HL-60/S4 (cell line): ENCODE measurements at regions not wholly inside any gene's neighbourhood (a gene's known extent, or its start where the extent isn't known, plus 50 kb on each side); places are given as distances from the start of the nearest gene placed in this dataset.

Experiments
- in situ Hi-C: fragments of 300-500 bp; cut with MboI; formaldehyde crosslinking; loops from 2 replicates; pipeline ENCODE4 v1.14.3; 2022; ENCODE audit warnings: low sequenced_read_pairs

DNA sequence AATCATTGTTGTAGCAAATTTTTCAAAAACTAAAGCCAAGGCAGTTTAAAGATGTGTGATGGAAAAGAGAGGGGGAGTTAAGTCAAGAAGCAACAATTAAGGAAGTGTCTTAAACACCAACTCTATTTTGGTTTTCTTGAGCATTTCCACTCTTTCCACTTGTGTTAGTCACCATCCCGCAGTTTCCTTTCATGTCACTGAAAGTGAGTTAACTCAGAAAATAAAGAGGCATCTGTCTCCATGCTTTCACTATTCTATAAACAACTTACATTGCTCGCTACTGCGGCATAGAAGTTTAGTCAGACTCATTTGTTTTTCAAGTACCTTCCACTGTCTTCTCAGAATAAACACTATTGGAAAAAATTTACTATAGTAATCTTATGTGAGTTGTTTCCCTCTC, 284.9 kb upstream of the SEMA3D start:
- in situ Hi-C loops: no loop called here

GRCh38 chr7:85471307-85471706, 284.5 kb upstream of the SEMA3D start:
- in situ Hi-C loops: no loop called here

DNA sequence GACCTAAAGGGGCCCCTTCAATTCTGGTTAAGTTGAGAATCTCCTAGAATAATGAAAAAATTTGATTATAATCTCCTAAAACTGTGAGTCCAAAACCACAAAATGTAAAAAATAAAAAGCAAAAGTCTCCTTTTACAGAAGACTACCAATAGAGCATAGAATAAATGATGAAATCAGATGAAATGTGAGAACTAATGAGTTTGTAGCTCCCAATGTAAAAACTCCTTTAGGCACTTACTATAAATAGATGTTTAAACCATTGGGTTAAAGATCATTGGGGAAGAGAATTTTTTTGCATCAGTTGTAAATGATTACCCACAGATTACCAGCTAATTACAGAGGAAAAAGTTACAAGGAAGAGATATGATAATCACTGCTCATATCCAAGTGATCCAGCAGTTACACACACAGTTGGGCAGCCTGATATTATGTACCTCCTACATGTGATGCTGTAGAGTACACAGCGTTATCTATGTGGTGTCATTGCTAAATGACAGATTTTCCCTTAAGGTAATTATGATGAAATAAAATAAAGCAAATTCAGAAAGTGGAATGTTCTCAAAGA, 282.7 kb upstream of the SEMA3D start:
- in situ Hi-C loops: no loop called here

DNA sequence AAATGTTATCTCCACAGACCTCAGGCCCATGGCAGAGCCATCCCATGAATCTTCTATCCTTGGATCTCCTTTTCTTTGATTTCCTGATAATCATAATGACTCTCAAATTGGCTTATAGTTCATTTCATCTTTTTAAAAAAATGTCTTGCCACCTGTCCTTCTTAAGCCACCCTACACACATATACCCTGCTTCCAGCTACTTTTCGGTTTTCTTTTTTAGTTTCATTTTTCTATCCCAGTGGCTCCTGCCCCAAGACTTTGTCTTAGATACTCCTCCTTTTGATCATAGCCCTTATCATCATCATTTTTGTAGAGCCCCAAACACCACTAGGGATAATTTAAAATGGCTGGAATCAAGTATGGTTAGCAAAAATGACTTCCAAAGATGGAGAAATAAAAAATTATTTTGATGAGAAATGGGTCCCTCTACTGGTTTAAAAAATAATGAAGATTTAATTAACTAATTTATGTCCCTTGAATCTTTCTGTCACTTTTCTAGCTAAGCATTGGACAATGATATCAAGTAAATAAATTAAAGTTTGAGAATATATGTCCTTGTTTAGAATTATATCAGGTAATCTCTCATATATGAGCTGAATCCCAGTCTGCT, 277.3 kb upstream of the SEMA3D start:
- in situ Hi-C loops: no loop called here

DNA sequence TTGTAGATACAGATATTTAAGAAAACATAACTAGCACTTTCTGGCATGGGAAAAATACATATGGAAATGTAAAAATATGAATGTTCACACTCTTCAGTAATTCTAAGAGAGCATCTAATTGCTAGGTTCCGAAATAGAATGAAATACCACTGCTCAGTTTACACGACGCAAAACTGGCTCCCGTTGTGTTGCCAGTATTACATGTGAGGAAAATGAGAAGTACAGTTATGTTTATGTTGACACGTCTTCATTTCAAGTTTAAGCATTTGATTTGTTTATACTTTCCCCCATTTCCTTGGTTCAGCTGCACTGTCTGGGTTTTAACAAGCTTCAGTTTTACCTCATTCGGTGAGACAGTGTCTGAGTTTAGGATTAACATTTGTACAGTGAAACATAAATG, 275.8 kb upstream of the SEMA3D start:
- in situ Hi-C loops: no loop called here

DNA sequence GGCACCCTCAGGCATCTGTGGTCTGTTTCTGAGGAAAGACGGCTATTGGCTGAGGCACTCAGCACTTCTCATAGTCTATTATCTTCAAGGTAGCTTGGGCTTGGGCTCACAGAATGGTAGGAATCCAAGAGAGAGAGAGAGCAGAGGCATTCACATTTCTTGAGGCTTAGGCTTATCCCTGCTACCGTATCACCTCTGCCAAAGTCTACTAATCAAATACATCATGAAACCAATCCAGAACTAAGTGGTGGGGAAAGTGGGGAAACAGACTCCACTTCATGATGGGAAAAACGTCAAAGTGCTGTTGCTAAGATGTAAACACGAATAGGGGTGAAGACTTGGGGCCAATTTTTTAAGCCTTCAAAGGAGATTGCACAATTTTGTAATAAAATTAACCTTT, 271.1 kb upstream of the SEMA3D start:
- in situ Hi-C loops: no loop called here

GRCh38 chr7:85456254-85456653, 269.4 kb upstream of the SEMA3D start:
- in situ Hi-C loops: no loop called here

DNA sequence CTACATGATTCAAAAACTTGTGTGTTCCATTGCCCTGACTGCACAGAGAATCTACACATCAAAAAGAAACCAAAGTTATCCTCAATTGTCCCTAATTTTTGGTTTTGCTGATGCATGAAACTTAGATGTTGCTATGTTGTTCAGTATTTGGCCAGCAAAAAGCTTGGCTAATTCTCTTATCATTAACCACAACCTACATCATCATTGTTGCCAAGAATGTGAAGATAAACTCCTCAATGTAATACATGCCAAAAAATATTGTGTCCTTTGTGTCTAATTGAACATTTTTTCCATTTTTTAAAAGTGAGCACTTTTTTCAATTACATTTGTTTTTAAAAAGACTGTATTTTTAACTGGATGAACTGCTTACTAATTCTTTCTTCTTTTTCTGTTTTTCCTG, 268.0 kb upstream of the SEMA3D start:
- in situ Hi-C loops: no loop called here

- in situ Hi-C loops: no loop called here
These were observed 265.8 kb upstream of the SEMA3D start for GRCh38 chr7:85452674-85453073.

- in situ Hi-C loops: no loop called here
These were observed 262.6 kb upstream of the SEMA3D start for GRCh38 chr7:85449478-85449877.

DNA sequence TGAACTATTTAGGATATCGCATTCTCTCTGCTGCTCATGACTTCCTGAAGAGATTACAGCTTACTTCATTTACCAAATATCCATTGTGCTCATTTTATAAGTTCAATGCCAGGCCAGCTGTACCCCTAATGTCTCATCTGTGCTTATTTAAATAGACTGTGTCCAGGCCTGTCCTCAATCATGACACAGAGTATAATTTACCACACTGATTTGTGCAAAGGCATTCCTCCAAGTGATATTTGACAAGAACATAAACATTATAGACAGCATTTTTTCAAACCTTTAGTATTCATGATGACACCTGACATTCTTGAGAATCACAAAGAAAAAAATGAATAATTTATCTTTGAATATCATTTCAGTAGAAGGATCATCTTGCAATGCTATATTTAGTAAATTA, 260.1 kb upstream of the SEMA3D start:
- in situ Hi-C loops: no loop called here

DNA sequence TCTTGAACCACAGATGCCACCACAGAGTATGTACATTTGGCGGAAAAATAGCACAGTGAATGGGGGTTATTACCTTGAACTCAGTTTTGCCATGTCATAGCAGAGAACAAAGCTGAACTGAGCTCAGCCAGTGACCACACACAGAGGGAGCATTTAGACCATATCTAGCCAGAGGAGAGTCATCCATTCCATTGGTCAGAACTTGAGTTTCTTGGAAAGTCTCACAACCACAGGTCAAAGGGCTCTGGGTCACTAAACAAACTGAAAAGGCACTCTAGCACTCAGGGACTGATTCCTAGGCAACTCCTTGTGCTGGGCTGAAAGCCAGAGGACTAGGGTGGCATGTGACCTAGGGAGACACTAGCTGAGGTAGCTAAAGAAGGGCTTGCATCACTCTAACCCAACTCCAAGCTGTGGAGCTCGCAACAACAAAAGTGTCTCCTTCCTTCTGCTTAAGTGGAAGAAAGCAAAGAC, 239.7 kb upstream of the SEMA3D start:
- in situ Hi-C loops: no loop called here

DNA sequence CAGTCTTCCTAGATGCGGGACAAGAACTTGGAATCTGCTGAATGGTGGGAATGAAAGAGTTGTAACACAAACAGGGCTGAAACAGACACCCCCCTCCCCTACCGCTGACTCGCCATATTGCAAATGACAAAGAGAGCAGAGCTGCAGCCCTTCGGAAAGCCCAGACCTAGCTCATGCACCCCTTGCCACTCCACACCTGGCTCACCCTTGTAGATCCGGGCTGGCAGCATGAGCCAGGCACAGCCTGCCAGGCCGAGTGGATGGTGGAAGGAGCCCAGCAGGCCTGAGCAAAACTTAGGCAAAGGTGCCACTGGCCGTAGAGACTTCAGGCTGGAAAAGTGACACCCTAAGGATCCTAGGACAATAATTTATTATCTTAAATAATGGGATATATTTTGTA, 237.4 kb upstream of the SEMA3D start:
- in situ Hi-C loops: no loop called here

DNA sequence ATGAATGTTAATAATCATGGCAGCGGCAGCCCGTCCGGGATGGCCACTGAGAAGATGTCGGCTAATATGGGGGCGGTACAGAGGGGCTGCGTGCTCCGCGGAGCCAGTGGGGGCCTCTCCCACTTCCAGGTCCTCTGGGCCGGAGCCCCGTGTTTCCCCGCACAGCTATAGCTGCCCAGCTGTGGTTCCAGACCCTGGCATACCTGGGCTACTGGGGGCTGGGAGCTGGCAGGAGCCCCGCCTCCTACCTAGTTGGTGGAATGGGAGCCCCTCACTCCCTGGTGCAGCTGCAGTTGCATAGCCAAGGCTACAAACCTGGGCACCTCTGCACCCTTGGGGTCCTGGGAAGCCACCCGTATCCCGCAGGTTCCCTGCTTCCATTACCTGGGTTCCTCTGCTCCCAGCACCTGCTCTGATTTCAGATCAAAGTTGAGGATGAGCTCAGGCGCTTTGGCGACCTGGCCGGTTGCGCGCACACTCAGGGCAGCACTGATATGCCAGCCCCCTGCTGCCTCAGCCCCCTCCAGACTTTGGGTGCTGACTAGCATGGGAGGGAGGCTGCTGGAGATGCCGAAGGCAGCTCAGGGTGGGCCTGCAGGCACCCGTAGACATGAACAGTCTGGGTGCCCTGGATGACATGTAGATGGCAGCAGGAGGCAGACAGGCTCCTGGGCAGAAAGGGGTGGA, 236.5 kb upstream of the SEMA3D start:
- in situ Hi-C loops: no loop called here

- in situ Hi-C loops: no loop called here
These were observed 228.9 kb upstream of the SEMA3D start for GRCh38 chr7:85415743-85416142.

GRCh38 chr7:85413718-85414117, 226.9 kb upstream of the SEMA3D start:
- in situ Hi-C loops: no loop called here

DNA sequence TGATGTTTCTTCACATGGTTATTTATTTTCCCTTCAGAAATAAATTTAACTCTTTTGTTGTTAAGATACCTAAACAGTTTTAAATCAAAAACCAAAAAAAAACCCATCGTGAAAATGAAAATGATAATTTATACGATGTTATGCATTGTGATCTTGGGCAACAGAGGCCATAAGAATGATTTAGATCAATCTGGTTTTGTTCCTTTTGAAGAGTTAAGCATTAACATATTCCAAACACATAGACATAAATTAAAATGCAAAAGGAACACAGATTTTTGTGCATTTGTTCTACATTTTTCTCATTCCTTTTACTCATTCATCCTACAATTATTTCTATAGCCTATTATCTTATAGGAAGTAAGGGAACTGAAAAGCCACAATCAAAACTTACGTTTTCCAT, 226.1 kb upstream of the SEMA3D start:
- in situ Hi-C loops: no loop called here

GRCh38 chr7:85407391-85407790, 220.5 kb upstream of the SEMA3D start:
- in situ Hi-C loops: no loop called here

- in situ Hi-C loops: no loop called here
These were observed 218.4 kb upstream of the SEMA3D start for GRCh38 chr7:85405016-85405902.

DNA sequence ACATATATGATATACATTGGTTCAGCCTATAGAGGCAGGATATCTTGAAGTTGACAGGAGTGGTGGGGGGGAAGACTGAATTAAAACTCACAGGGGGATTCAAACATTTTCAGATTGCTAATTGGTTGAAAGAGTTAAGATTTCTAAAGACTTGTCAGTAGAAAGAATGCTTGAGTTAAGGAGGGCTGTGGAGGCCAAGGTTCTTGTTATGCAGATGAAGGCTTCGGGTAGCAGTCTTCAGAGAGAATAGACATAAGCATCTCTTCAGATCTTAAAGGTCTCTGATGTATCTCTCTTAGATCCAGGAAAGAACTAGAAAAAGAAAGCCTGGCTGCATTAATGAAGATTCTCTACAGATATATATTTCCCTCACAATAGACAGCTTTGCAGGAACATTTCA, 209.8 kb upstream of the SEMA3D start:
- in situ Hi-C loops: no loop called here

- in situ Hi-C loops: no loop called here
These were observed 205.9 kb upstream of the SEMA3D start for GRCh38 chr7:85392789-85393188.

DNA sequence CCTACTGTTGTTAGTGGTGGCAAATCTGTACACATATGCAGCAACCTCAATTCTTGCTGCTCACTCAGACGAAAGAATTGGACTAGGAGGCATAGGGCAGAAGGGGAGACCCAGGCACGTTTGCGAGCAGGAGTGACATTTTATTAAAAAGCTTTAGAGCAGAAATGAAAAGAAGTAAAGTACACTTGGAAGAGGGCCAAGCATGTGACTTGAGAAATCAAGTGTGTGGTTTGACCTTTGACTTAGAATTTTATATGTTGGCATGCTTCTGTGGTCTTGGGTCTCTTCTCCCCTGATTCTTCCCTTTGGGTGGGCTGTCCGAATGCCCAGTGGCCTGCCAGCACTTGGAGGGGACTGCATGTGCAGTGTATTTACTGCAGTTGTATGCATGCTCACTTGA, 205.5 kb upstream of the SEMA3D start:
- in situ Hi-C loops: no loop called here
